ENCODE measurements at regions not wholly inside any gene's neighbourhood (a gene's known extent, or its start where the extent isn't known, plus 50 kb on each side); places are given as distances from the start of the nearest gene placed in this dataset.
A peak's percentile ranks its signal among the peaks of the same experiment; 100 is the strongest.

DNA sequence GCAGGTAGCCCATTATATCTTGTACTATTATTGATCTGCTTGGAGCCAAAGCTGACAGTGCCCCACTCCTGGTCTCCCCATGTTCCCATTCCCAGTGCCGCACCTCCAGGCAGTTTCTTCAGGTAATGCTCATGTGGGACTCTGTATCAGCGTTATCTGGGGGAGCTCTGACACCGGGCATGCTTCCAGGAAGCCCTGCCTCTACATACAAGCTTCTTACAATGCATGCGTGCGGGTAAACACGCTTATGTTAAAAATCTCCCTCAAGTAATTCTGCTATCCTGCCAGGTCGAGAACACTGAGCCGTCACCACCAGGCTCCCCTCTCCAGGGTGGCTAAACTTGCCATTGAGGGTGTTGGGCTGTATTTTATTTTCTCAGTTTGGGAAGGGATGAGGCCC is 61.6 kb upstream of the LBX1 start:
- H2AFZ ChIP-seq (ENCODE audit: low read depth, low read length): no peak overlapping the region
- no peak overlapping the region for H3K4me3 ChIP-seq (ENCODE audit: low read length)
- H3K36me3 ChIP-seq (ENCODE audit: insufficient read depth, low read length): no peaks in the 10 kb centered on the region
- peaks cover 26% of the 10 kb centered on the region for H3K4me1 ChIP-seq (ENCODE audit: insufficient read depth, low read length)
- peaks cover 66% of the 10 kb centered on the region for H3K27me3 ChIP-seq (ENCODE audit: insufficient read depth, low read length)
- H3K9me3 ChIP-seq (ENCODE audit: low read length): no peaks in the 10 kb centered on the region

DNA sequence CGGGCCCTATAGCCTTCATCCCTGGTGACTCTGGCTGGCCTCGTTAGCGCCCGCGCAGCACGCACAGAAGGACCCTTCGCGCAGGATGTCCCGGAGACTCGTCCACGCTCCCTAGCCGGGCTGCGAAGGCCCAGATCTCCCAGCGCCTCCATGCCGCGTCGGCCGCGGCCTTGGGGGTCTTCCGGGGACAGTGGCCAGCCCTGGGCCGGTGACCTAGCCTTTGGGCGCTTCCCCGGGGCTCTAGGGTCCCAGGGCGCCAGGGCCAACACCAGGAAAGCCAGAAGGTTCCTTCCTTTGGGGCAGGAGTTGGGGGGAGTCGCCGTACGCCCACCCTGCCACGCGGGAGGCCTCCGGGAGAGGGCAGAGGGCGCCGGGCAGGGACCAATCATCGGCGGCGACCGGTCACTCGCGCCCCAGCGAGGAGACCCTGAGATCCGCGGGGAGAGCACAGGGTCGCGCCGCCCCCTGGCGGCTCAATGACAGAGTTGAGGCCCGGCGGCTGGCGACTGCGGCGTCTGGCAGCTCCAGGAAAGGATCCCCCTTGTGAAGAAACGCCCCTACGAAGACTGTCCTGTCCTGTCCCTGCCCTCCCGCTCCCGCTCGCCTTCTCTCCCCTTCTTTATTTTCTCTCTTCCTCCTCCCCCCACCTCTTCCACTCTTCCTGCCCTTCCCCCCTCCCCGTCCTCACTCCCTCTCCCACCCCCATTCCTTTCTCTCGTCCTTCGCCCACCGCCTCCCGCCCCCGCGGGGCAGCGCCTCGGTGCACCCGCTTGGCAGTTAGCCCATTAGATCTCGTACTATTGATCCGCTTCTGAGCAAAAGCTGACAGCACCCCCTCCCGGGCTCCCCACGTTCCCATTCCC is 62.3 kb upstream of the LBX1 start:
- Histone ChIP-seq H3K27me3 (ENCODE audit: insufficient read depth, low read length) (peaks cover 62% of the 10 kb centered on the region), H3K36me3 (ENCODE audit: insufficient read depth, low read length) (no peaks in the 10 kb centered on the region), H3K9me3 (ENCODE audit: low read length) (no peaks in the 10 kb centered on the region), H3K4me3 (ENCODE audit: low read length) (peak overlapping the region; percentile 45), H3K4me1 (ENCODE audit: insufficient read depth, low read length) (peaks cover 22% of the 10 kb centered on the region), H2AFZ (ENCODE audit: low read depth, low read length) (peak overlapping the region; percentile 67)

DNA sequence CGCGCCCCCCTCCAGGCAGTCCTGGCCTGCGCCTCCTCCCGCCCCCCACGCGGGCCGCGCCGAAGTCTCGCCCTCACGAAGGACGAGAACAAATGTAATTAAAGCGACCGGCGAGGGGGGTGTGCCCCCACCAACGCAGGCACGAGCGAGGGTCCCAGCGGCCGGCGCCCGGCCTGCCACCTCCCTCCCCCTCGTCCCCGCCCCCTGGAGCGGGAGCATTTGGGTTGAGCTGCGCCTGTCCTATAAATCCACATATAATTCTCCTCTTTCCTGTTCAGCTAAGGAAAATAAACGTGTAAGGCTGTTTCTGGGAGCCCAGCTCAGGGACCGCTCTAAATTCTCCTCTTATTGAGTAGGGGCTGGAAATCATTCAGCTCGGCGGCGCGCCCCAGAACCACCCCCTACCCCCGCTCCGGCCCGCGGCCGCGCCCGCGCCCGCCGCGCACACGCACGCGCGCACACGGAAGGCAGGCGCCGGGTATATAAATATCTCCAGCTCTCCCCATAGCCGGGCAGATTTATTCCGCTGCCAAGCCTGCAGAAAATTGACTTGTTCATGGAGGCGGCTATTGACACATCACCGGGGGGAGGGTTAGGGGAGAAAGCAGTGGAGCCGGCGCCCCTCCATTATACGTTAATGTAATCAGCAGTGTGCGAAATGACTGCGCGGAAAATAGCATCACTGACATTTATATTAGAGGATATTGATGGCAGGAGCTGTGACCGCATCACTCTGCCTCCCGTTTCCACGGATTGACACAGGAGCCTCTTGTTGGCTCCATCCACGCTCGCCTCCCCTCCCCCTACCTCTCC is 61.6 kb upstream of the BTRC start:
- Histone ChIP-seq H3K4me3 (ENCODE audit: low read length) (peak overlapping the region; percentile 45), H3K27me3 (ENCODE audit: insufficient read depth, low read length) (peaks cover 56% of the 10 kb centered on the region), H3K4me1 (ENCODE audit: insufficient read depth, low read length) (peaks cover 22% of the 10 kb centered on the region), H3K9me3 (ENCODE audit: low read length) (no peaks in the 10 kb centered on the region), H3K36me3 (ENCODE audit: insufficient read depth, low read length) (no peaks in the 10 kb centered on the region), H2AFZ (ENCODE audit: low read depth, low read length) (peak overlapping the region; percentile 67)

DNA sequence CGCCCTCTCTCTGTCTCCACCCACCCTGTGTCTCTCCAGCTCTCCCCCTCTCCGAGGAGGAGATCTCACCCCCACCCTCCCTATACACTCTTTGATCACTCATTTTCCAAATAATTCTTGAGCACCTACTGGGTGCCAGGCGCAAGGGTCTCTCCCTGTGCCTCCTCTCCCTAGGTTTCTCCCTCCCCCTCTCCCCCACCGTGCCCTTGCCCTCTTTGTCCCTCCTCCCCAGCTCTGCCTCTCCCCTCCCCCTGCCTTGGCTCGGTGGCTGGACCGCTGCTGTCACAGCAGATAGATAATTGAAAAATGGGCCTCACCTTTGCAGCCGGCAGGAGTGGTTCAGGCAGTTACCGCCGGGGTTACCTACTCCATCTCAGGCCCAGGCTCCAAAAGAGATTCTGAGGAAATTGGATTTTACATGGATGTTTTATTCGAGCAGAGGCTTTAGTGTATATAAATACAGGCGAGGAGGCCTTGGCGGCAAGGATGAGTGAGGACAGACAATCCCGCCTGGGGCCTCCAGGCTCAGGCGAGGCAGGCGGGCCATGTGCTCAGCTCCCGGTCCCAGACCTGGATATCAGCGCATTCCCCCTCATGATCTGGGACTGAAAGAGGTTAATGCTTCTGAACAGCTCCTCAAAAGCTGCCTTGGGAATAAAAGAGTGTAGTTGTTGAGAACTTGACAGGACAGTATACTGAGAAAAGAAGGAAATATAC is 60.8 kb upstream of the BTRC start:
- no peak overlapping the region for H2AFZ ChIP-seq (ENCODE audit: low read depth, low read length)
- H3K4me3 ChIP-seq (ENCODE audit: low read length): peak overlapping the region; percentile 45
- H3K27me3 ChIP-seq (ENCODE audit: insufficient read depth, low read length): peaks cover 57% of the 10 kb centered on the region
- H3K36me3 ChIP-seq (ENCODE audit: insufficient read depth, low read length): no peaks in the 10 kb centered on the region
- no peaks in the 10 kb centered on the region for H3K9me3 ChIP-seq (ENCODE audit: low read length)
- H3K4me1 ChIP-seq (ENCODE audit: insufficient read depth, low read length): peaks cover 22% of the 10 kb centered on the region

DNA sequence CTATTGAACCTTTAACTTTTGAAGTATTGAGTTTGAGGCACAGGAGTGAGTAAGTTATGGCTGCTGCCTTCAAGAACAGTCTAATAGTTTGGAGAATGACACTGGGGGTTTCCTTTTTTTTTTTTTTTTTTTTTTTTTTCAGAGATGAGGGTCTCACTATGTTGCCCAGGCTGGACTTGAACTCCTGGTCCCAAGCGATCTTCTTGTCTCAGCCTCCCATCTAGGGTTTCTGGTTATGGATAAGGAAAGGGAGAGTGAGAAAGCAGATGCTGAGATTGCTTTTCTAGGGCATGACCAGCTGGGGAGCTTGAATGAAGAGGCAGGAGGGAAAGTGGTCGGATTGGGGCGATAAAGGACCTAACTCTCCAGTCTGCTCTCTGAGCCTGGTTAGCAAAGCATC is 59.9 kb upstream of the BTRC start:
- Histone ChIP-seq H3K9me3 (ENCODE audit: low read length) (no peaks in the 10 kb centered on the region), H2AFZ (ENCODE audit: low read depth, low read length) (no peak overlapping the region), H3K36me3 (ENCODE audit: insufficient read depth, low read length) (no peaks in the 10 kb centered on the region), H3K4me3 (ENCODE audit: low read length) (no peak overlapping the region), H3K27me3 (ENCODE audit: insufficient read depth, low read length) (peaks cover 57% of the 10 kb centered on the region), H3K4me1 (ENCODE audit: insufficient read depth, low read length) (peaks cover 22% of the 10 kb centered on the region)

DNA sequence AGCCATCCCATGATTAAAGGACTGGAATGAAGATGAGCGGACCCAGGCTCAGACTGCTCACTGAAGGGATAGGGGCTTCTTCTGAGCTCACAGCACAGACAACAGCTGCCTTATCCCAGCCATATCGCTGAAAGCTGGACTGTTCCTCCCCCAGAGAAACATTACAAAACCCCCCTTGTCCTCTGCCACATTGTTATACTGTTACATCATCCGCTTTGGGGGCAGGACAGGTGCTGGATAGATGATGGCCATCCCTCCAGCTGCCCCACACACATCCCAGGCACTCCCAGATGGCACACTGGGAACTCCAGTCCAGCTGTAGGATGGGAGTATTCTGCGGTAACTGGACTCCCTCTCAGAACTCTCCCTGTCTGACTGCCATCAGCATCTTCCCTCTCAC is 58.7 kb upstream of the BTRC start:
- H3K4me1 ChIP-seq (ENCODE audit: insufficient read depth, low read length): peaks cover 22% of the 10 kb centered on the region
- H2AFZ ChIP-seq (ENCODE audit: low read depth, low read length): no peak overlapping the region
- H3K36me3 ChIP-seq (ENCODE audit: insufficient read depth, low read length): no peaks in the 10 kb centered on the region
- no peak overlapping the region for H3K4me3 ChIP-seq (ENCODE audit: low read length)
- no peaks in the 10 kb centered on the region for H3K9me3 ChIP-seq (ENCODE audit: low read length)
- H3K27me3 ChIP-seq (ENCODE audit: insufficient read depth, low read length): peaks cover 57% of the 10 kb centered on the region

DNA sequence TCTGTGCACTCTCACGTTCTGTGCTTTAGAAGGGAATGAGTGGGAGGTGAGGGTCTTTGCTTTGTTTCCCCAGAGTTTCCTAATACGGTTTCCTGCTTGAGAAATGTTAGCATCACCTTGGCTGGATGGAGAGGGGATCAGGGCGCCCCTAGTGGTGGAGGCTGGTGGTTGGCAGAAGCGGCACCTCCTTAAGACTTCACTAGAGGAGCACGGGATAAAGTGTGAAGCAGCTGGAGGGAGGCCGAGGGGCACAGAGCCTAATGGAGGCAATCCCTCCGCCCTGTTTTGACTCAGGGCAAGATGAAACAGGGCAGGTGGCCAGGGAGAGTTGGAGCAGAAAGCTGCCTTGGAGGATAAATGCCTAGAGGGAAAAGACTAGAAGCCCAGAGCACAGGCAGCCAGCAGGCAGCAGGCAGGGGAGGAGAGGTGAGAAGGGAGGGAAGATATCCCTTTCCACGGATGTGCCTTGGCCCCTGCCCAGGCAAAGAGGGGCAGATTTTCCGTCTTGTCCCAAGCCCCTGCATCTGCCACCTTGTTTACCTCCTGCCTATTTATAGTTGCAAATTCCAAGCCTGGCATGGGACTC is 56.0 kb upstream of the BTRC start:
- Histone ChIP-seq H3K9me3 (ENCODE audit: low read length) (no peaks in the 10 kb centered on the region), H3K27me3 (ENCODE audit: insufficient read depth, low read length) (peaks cover 56% of the 10 kb centered on the region), H3K4me3 (ENCODE audit: low read length) (no peak overlapping the region), H2AFZ (ENCODE audit: low read depth, low read length) (no peak overlapping the region), H3K4me1 (ENCODE audit: insufficient read depth, low read length) (peaks cover 3% of the 10 kb centered on the region), H3K36me3 (ENCODE audit: insufficient read depth, low read length) (no peaks in the 10 kb centered on the region)

DNA sequence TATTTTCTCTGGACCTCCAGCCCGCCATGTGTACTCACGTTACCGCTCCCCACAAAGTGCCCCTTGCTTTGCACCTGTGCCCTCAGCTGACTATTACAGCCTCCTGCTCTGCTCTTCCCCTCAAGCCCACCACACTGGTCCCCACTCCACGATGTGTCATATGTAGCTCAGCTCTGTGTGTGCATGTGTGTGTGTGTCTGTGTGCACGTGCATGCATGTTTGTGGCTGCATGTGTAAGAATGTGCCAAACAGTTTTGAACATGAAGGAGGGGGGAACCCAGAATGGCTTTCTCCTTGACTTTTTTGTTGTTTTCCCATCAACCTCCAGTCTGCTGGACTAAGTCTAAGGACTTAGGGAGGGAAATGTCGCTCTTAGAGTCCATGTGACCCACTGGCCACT is 54.8 kb upstream of the BTRC start:
- no peak overlapping the region for H2AFZ ChIP-seq (ENCODE audit: low read depth, low read length)
- H3K27me3 ChIP-seq (ENCODE audit: insufficient read depth, low read length): peaks cover 60% of the 10 kb centered on the region
- no peak overlapping the region for H3K4me3 ChIP-seq (ENCODE audit: low read length)
- H3K9me3 ChIP-seq (ENCODE audit: low read length): no peaks in the 10 kb centered on the region
- no peaks in the 10 kb centered on the region for H3K36me3 ChIP-seq (ENCODE audit: insufficient read depth, low read length)
- H3K4me1 ChIP-seq (ENCODE audit: insufficient read depth, low read length): no peaks in the 10 kb centered on the region

DNA sequence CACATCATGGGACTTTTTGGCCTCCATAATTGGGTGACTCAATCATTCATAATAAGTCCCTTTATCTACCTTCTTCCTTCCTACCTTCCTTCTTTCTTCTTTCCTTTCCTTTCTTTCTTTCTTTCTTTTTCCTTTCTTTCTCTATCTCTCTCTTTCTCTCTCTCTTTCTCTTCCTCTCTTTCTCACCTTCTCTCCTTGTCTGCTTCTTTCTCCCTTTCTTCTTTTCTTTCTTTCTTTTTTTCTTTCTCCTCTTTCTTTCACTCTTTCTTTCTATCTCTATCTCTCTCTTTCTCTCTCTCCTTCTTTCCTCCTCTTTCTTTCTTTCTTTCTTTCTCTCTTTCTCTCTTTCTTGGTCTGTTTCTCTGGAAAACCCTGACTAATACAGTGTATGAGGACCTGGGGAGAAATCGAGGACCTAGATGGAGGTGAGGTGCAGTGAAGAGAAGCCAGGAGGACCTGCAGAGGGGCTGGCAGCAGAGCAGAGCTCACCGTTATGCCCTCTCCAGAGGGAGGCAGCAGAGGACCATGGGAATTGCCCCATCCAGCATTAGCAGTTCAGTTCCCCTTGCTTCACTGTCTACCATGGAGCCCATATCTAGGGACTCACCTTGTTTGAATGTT is 52.7 kb upstream of the BTRC start:
- Histone ChIP-seq H3K36me3 (ENCODE audit: insufficient read depth, low read length) (no peaks in the 10 kb centered on the region), H3K4me3 (ENCODE audit: low read length) (no peak overlapping the region), H3K27me3 (ENCODE audit: insufficient read depth, low read length) (peaks cover 63% of the 10 kb centered on the region), H3K4me1 (ENCODE audit: insufficient read depth, low read length) (no peaks in the 10 kb centered on the region), H3K9me3 (ENCODE audit: low read length) (no peaks in the 10 kb centered on the region), H2AFZ (ENCODE audit: low read depth, low read length) (no peak overlapping the region)

DNA sequence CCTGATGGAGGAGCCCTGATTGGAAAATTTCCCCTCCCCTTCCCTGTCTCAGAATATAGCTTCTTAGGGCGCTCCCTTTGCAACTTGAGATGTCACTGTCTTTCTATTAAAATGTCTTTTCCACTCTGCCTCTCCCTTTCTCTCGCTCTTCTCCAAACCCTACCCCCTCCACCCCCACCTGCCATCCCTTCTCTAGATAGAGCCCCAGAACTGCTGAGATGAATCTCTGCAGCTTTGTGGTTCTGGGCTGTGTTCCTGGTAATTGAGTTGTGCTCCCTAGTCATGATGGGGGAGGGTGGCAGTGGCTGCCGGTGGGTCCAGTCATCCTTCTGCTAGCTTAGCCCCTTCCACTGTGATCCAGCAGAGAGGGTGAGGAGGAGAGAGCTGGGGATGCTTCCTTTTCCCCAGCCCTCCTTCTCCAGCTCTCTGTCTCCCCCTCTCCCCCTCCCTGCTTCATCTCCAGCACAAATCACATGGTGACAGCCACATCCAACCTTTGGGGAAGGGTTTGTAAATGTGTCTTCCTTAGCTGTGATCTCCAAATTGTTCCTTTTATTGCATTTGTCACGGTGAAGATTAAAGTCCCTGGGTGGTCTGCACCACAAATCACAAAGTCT is 50.8 kb upstream of the BTRC start:
- Histone ChIP-seq H3K4me3 (ENCODE audit: low read length) (no peak overlapping the region), H2AFZ (ENCODE audit: low read depth, low read length) (no peak overlapping the region), H3K27me3 (ENCODE audit: insufficient read depth, low read length) (peaks cover 73% of the 10 kb centered on the region), H3K9me3 (ENCODE audit: low read length) (no peaks in the 10 kb centered on the region), H3K4me1 (ENCODE audit: insufficient read depth, low read length) (no peaks in the 10 kb centered on the region), H3K36me3 (ENCODE audit: insufficient read depth, low read length) (no peaks in the 10 kb centered on the region)
